GM18873 (cell line): ENCODE measurements at regions not wholly inside any gene's neighbourhood (a gene's known extent, or its start where the extent isn't known, plus 50 kb on each side); places are given as distances from the start of the nearest gene placed in this dataset.

Experiments used
- ATAC-seq: cut with Tn5 transposase; IDR thresholded peaks from one replicate; pipeline ENCODE4 v1.9.1; 2021; ENCODE audit warnings: mild to moderate bottlenecking, moderate library complexity, moderate number of reproducible peaks; ENCODE audit not compliant: unreplicated experiment, low FRiP score

- no peak for ATAC-seq
Observed at GRCh38 chr16:64012166-64012565, 1109.7 kb downstream of the CDH11 start.

GRCh38 chr16:64011650-64012049 lies 1110.2 kb downstream of the CDH11 start:
- ATAC-seq, result no peak

- ATAC-seq, result no peak
Observed at GRCh38 chr16:64008131-64008530, 1113.7 kb downstream of the CDH11 start.

- ATAC-seq, result no peak
Observed at GRCh38 chr16:64004116-64004515, 1117.7 kb downstream of the CDH11 start.

- no peak for ATAC-seq
Observed at GRCh38 chr16:63995025-63995424, 1126.8 kb downstream of the CDH11 start.

GRCh38 chr16:63983401-63983800 lies 1138.5 kb downstream of the CDH11 start:
- no peak for ATAC-seq

GRCh38 chr16:63982741-63983140 lies 1139.1 kb downstream of the CDH11 start:
- no peak for ATAC-seq

- ATAC-seq, result no peak
Observed at GRCh38 chr16:63982110-63982509, 1139.8 kb downstream of the CDH11 start.

GRCh38 chr16:63981639-63982038 lies 1140.2 kb downstream of the CDH11 start:
- no peak for ATAC-seq

GRCh38 chr16:63980763-63981162 lies 1141.1 kb downstream of the CDH11 start:
- ATAC-seq, result no peak

GRCh38 chr16:63978240-63978639 lies 1143.6 kb downstream of the CDH11 start:
- no peak for ATAC-seq

GRCh38 chr16:63976345-63976744 lies 1145.5 kb downstream of the CDH11 start:
- no peak for ATAC-seq

GRCh38 chr16:63975669-63976068 lies 1146.2 kb downstream of the CDH11 start:
- ATAC-seq, result no peak

- ATAC-seq, result no peak
Observed at GRCh38 chr16:63967966-63968365, 1153.9 kb downstream of the CDH11 start.

- no peak for ATAC-seq
Observed at GRCh38 chr16:63960321-63960720, 1161.5 kb downstream of the CDH11 start.

GRCh38 chr16:63947022-63947421 lies 1174.8 kb downstream of the CDH11 start:
- no peak for ATAC-seq

GRCh38 chr16:63945806-63946205 lies 1176.1 kb downstream of the CDH11 start:
- ATAC-seq, result no peak

- no peak for ATAC-seq
Observed at GRCh38 chr16:63943566-63943965, 1178.3 kb downstream of the CDH11 start.

- no peak for ATAC-seq
Observed at GRCh38 chr16:63938661-63939060, 1183.2 kb downstream of the CDH11 start.

- no peak for ATAC-seq
Observed at GRCh38 chr16:63933841-63934240, 1188.0 kb downstream of the CDH11 start.

GRCh38 chr16:63928421-63928820 lies 1193.4 kb downstream of the CDH11 start:
- no peak for ATAC-seq

- no peak for ATAC-seq
Observed at GRCh38 chr16:63925221-63925620, 1196.6 kb downstream of the CDH11 start.

GRCh38 chr16:63922560-63922959 lies 1199.3 kb downstream of the CDH11 start:
- ATAC-seq, result no peak
